H9 (cell line): ENCODE measurements at regions not wholly inside any gene's neighbourhood (a gene's known extent, or its start where the extent isn't known, plus 50 kb on each side); places are given as distances from the start of the nearest gene placed in this dataset.

Source experiments
- DNase-seq: peaks from one replicate; pipeline ENCODE4 v3.0.0-alpha.2; 2017
- H2AFZ ChIP-seq: one replicate; pipeline ENCODE4 v1.6.1; 2013; ENCODE audit warnings: mild to moderate bottlenecking, low read length, control low read depth, moderate library complexity
- H2AK5ac ChIP-seq: 2 replicates; pipeline ENCODE4 v1.6.1; 2013; ENCODE audit warnings: low read length, control low read depth, mixed read lengths; ENCODE audit not compliant: insufficient read length
- H2BK120ac ChIP-seq: one replicate; pipeline ENCODE4 v1.6.1; 2013; ENCODE audit warnings: low read depth, mild to moderate bottlenecking, low read length, control low read depth, inconsistent platforms; ENCODE audit not compliant: poor library complexity, severe bottlenecking
- H2BK12ac ChIP-seq: 2 replicates; pipeline ENCODE4 v1.6.1; 2013; ENCODE audit warnings: low read length, control low read depth, mixed read lengths, low read depth; ENCODE audit not compliant: insufficient read length
- H2BK15ac ChIP-seq: 2 replicates; pipeline ENCODE4 v1.6.1; 2013; ENCODE audit warnings: low read depth, low read length, control low read depth
- H2BK20ac ChIP-seq: one replicate; pipeline ENCODE4 v1.6.1; 2013; ENCODE audit warnings: low read depth, mild to moderate bottlenecking, low read length, control low read depth, inconsistent platforms; ENCODE audit not compliant: poor library complexity, severe bottlenecking
- H2BK5ac ChIP-seq: 2 replicates; pipeline ENCODE4 v1.6.1; 2013; ENCODE audit warnings: low read length, control low read depth, mixed read lengths; ENCODE audit not compliant: insufficient read length
- H3K14ac ChIP-seq: 2 replicates; pipeline ENCODE4 v1.6.1; 2013; ENCODE audit warnings: low read length, control low read depth; ENCODE audit not compliant: insufficient read depth
- H3K18ac ChIP-seq: 2 replicates; pipeline ENCODE4 v1.6.1; 2013; ENCODE audit warnings: low read depth, mild to moderate bottlenecking, mixed read lengths, low read length, control low read depth; ENCODE audit not compliant: insufficient read length
- H3K23ac ChIP-seq: 2 replicates; pipeline ENCODE4 v1.6.1; 2013; ENCODE audit warnings: low read length, control low read depth, mixed read lengths, low read depth; ENCODE audit not compliant: insufficient read length
- H3K23me2 ChIP-seq: 2 replicates; pipeline ENCODE4 v1.6.1; 2013; ENCODE audit warnings: low read depth, mild to moderate bottlenecking, mixed read lengths, low read length, control low read depth; ENCODE audit not compliant: insufficient read length, poor library complexity, severe bottlenecking
- H3K27ac ChIP-seq: 2 replicates; pipeline ENCODE4 v1.5.1; 2013; ENCODE audit warnings: low read length, control low read depth, mixed read lengths, low read depth; ENCODE audit not compliant: insufficient read length
- H3K27me3 ChIP-seq: 2 replicates; pipeline ENCODE4 v1.6.1; 2013; ENCODE audit warnings: low read length, control low read depth, inconsistent platforms; ENCODE audit not compliant: insufficient read depth
- H3K4ac ChIP-seq: 2 replicates; pipeline ENCODE4 v1.6.1; 2013; ENCODE audit warnings: low read depth, mild to moderate bottlenecking, control low read depth, inconsistent platforms, low read length, moderate library complexity
- H3K4me1 ChIP-seq: 2 replicates; pipeline ENCODE4 v1.6.1; 2013; ENCODE audit warnings: low read length, control low read depth, inconsistent platforms; ENCODE audit not compliant: insufficient read depth
- H3K4me2 ChIP-seq: 2 replicates; pipeline ENCODE4 v1.6.1; 2013; ENCODE audit warnings: low read length, control low read depth, mixed read lengths; ENCODE audit not compliant: insufficient read length, insufficient read depth
- H3K56ac ChIP-seq: 2 replicates; pipeline ENCODE4 v1.6.1; 2013; ENCODE audit warnings: low read depth, mild to moderate bottlenecking, mixed read lengths, low read length, control low read depth; ENCODE audit not compliant: insufficient read length
- H3K79me1 ChIP-seq: 2 replicates; pipeline ENCODE4 v1.6.1; 2013; ENCODE audit warnings: low read depth, mild to moderate bottlenecking, moderate library complexity, low read length, control low read depth, inconsistent platforms; ENCODE audit not compliant: insufficient read depth, poor library complexity, severe bottlenecking
- H3K79me2 ChIP-seq: 2 replicates; pipeline ENCODE4 v1.6.1; 2013; ENCODE audit warnings: low read length, control low read depth, inconsistent platforms; ENCODE audit not compliant: insufficient read depth
- H3K9ac ChIP-seq: 2 replicates; pipeline ENCODE4 v1.6.1; 2013; ENCODE audit warnings: low read length, control low read depth, mixed read lengths; ENCODE audit not compliant: insufficient read length; ENCODE audit errors: extremely low read depth
- H3K9me3 ChIP-seq: one replicate; pipeline ENCODE4 v1.6.1; 2013; ENCODE audit warnings: low read depth, low read length, inconsistent platforms; ENCODE audit not compliant: control insufficient read depth
- H3T11ph ChIP-seq: one replicate; pipeline ENCODE4 v1.6.1; 2013; ENCODE audit warnings: mild to moderate bottlenecking, low read length, control low read depth, inconsistent platforms
- H4K20me1 ChIP-seq: one replicate; pipeline ENCODE4 v1.6.1; 2013; ENCODE audit not compliant: control insufficient read depth, insufficient read length, insufficient read depth
- H4K5ac ChIP-seq: 2 replicates; pipeline ENCODE4 v1.6.1; 2013; ENCODE audit warnings: low read depth, mild to moderate bottlenecking, mixed read lengths, low read length, control low read depth; ENCODE audit not compliant: insufficient read length
- H4K8ac ChIP-seq: replicated peaks from 2 replicates; pipeline ENCODE4 v1.6.1; 2013; ENCODE audit warnings: low read length, control low read depth, mixed read lengths, low read depth; ENCODE audit not compliant: insufficient read length
- H4K91ac ChIP-seq: 2 replicates; pipeline ENCODE4 v1.6.1; 2013; ENCODE audit warnings: low read depth, mild to moderate bottlenecking, moderate library complexity, mixed read lengths, low read length, control low read depth; ENCODE audit not compliant: insufficient read length
- H3K27ac Mint-ChIP-seq, 3 experiments: 2 replicates in 2 of 3; 3 replicates in 1 of 3; pipeline ENCODE4 v1.8.0; 2020 to 2021; ENCODE audit warnings: mixed read lengths in 3 of 3, mild to moderate bottlenecking in 1 of 3, moderate library complexity in 1 of 3
- H3K27me3 Mint-ChIP-seq: 2 replicates; pipeline ENCODE4 v1.8.0; 2021; ENCODE audit warnings: low read depth, mild to moderate bottlenecking, moderate library complexity, mixed read lengths
- H3K36me3 Mint-ChIP-seq, 3 experiments: 2 replicates in 2 of 3; 3 replicates in 1 of 3; pipeline ENCODE4 v1.8.0; 2020 to 2021; ENCODE audit warnings: low read depth in 3 of 3, mixed read lengths in 3 of 3; ENCODE audit not compliant: insufficient read depth in 1 of 3
- H3K4me1 Mint-ChIP-seq, 2 experiments: 2 replicates each; pipeline ENCODE4 v1.8.0; 2020; ENCODE audit warnings: mixed read lengths in 2 of 2
- H3K4me3 Mint-ChIP-seq, 2 experiments: 2 replicates in 1 of 2; 3 replicates in 1 of 2; pipeline ENCODE4 v1.8.0; 2020 to 2021; ENCODE audit warnings: mild to moderate bottlenecking in 2 of 2, mixed read lengths in 2 of 2, moderate library complexity in 1 of 2
- H3K9me3 Mint-ChIP-seq, 2 experiments: 2 replicates in 1 of 2; 3 replicates in 1 of 2; pipeline ENCODE4 v1.8.0; 2020; ENCODE audit warnings: mild to moderate bottlenecking in 2 of 2, mixed read lengths in 2 of 2, moderate library complexity in 1 of 2
- CTCF ChIP-seq: fragments of 200-600 bp; sonication (generic); conservative IDR thresholded peaks from 3 replicates; pipeline ENCODE4 v1.8.0; 2021; ENCODE audit warnings: antibody characterized with exemption, mild to moderate bottlenecking
- WGBS: extraction: QIAGEN DNeasy Blood & Tissue Kit; methylation state at CpG from one replicate; pipeline ENCODE4 v1.1.7; 2013; ENCODE audit warnings: missing lambda C conversion rate, low lambda C conversion rate, mixed read lengths; ENCODE audit not compliant: insufficient read length; ENCODE audit errors: extremely low coverage; 5-methylcytosine and 5-hydroxymethylcytosine counted together

GRCh38 chr7:25619963-25620799, 391.9 kb upstream of the NPVF start:
- Histone ChIP-seq H3K27ac (no peak overlapping the region), H2BK120ac (no peak overlapping the region)
- H3K36me3 Mint-ChIP-seq = no peaks in the 10 kb centered on the region

More at GRCh38 chr7:25619963-25620799, 391.9 kb upstream of the NPVF start:
- no CpG with 5 or more reads among the region's 8 CpGs for WGBS
- TF ChIP-seq CTCF = no peak
- Histone ChIP-seq H3K79me2 (no peaks in the 10 kb centered on the region), H2BK15ac (no peak overlapping the region), H2BK12ac (no peak overlapping the region), H3K23ac (no peak overlapping the region), H4K8ac (no peak overlapping the region), H3K18ac (no peak overlapping the region), H3K27me3 (no peaks in the 10 kb centered on the region), H2AK5ac (no peak overlapping the region), H4K20me1 (no peaks in the 10 kb centered on the region), H3K14ac (no peak overlapping the region), H3K4me2 (no peak overlapping the region), H3K9me3 (no peaks in the 10 kb centered on the region), H3T11ph (no peak overlapping the region), H3K79me1 (no peaks in the 10 kb centered on the region), H3K9ac (no peak overlapping the region), H4K91ac (no peak overlapping the region), H3K23me2 (no peaks in the 10 kb centered on the region), H3K4me1 (no peaks in the 10 kb centered on the region), H4K5ac (no peak overlapping the region), H3K4ac (no peak overlapping the region), H2AFZ (no peak overlapping the region), H2BK20ac (no peak overlapping the region), H2BK5ac (no peak overlapping the region), H3K56ac (no peak overlapping the region)
- H3K4me3 Mint-ChIP-seq = no peak overlapping the region
- H3K27me3 Mint-ChIP-seq = no peaks in the 10 kb centered on the region; the same call in 1 of the 2 replicates
- no peak for DNase-seq
- 0 out of 4 replicates have a peak, but pooled peaks cover 0 to 2% of the 10 kb centered on the region in 2 experiments for H3K4me1 Mint-ChIP-seq
- H3K9me3 Mint-ChIP-seq = no peaks in the 10 kb centered on the region
- H3K27ac Mint-ChIP-seq = no peak overlapping the region
